ENCODE measurements at regions not wholly inside any gene's neighbourhood (a gene's known extent, or its start where the extent isn't known, plus 50 kb on each side); places are given as distances from the start of the nearest gene placed in this dataset.

GRCh38 chr12:127063339-127064072 lies 1203.5 kb upstream of the TMEM132C start:
- H3K27me3 Mint-ChIP-seq: peaks cover 11% of the 10 kb centered on the region
- DNase-seq (ENCODE audit: low spot score, unreplicated experiment): no peak
- H3K9me3 Mint-ChIP-seq (ENCODE audit: low read depth): no peaks in the 10 kb centered on the region
- no peak for TF ChIP-seq CTCF (IDR thresholded peaks at IDR 0.05; ENCODE audit: unreplicated experiment)
- H3K4me3 Mint-ChIP-seq (ENCODE audit: low read depth): no peak overlapping the region
- peaks cover 5% of the 10 kb centered on the region for H3K4me1 Mint-ChIP-seq (ENCODE audit: low read depth)
- no peak overlapping the region for H3K27ac Mint-ChIP-seq
- H3K36me3 Mint-ChIP-seq (ENCODE audit: insufficient read depth): no peaks in the 10 kb centered on the region

GRCh38 chr12:127064207-127064606 lies 1202.8 kb upstream of the TMEM132C start:
- Mint-ChIP-seq H3K4me1 (ENCODE audit: low read depth) (peaks cover 5% of the 10 kb centered on the region), H3K4me3 (ENCODE audit: low read depth) (no peak overlapping the region), H3K27ac (no peak overlapping the region), H3K36me3 (ENCODE audit: insufficient read depth) (no peaks in the 10 kb centered on the region), H3K9me3 (ENCODE audit: low read depth) (no peaks in the 10 kb centered on the region), H3K27me3 (peaks cover 11% of the 10 kb centered on the region)
- no peak for DNase-seq (ENCODE audit: low spot score, unreplicated experiment)
- TF ChIP-seq CTCF (IDR thresholded peaks at IDR 0.05; ENCODE audit: unreplicated experiment): no peak

GRCh38 chr12:127065595-127065994 lies 1201.4 kb upstream of the TMEM132C start:
- Mint-ChIP-seq H3K27ac (no peak overlapping the region), H3K27me3 (peaks cover 6% of the 10 kb centered on the region), H3K36me3 (ENCODE audit: insufficient read depth) (no peaks in the 10 kb centered on the region), H3K4me3 (ENCODE audit: low read depth) (no peak overlapping the region), H3K4me1 (ENCODE audit: low read depth) (peaks cover 5% of the 10 kb centered on the region), H3K9me3 (ENCODE audit: low read depth) (no peaks in the 10 kb centered on the region)
- TF ChIP-seq CTCF (IDR thresholded peaks at IDR 0.05; ENCODE audit: unreplicated experiment): no peak
- DNase-seq (ENCODE audit: low spot score, unreplicated experiment): no peak

GRCh38 chr12:127070515-127071157 lies 1196.3 kb upstream of the TMEM132C start:
- H3K4me3 Mint-ChIP-seq (ENCODE audit: low read depth): no peak overlapping the region
- no peak for TF ChIP-seq CTCF (IDR thresholded peaks at IDR 0.05; ENCODE audit: unreplicated experiment)
- H3K36me3 Mint-ChIP-seq (ENCODE audit: insufficient read depth): no peaks in the 10 kb centered on the region
- DNase-seq (ENCODE audit: low spot score, unreplicated experiment): no peak
- H3K27me3 Mint-ChIP-seq: no peaks in the 10 kb centered on the region
- H3K4me1 Mint-ChIP-seq (ENCODE audit: low read depth): no peaks in the 10 kb centered on the region
- no peak overlapping the region for H3K27ac Mint-ChIP-seq
- H3K9me3 Mint-ChIP-seq (ENCODE audit: low read depth): no peaks in the 10 kb centered on the region

- no peak for DNase-seq (ENCODE audit: low spot score, unreplicated experiment)
- no peaks in the 10 kb centered on the region for H3K4me1 Mint-ChIP-seq (ENCODE audit: low read depth)
- no peaks in the 10 kb centered on the region for H3K36me3 Mint-ChIP-seq (ENCODE audit: insufficient read depth)
- no peaks in the 10 kb centered on the region for H3K27me3 Mint-ChIP-seq
- no peaks in the 10 kb centered on the region for H3K9me3 Mint-ChIP-seq (ENCODE audit: low read depth)
- TF ChIP-seq CTCF (IDR thresholded peaks at IDR 0.05; ENCODE audit: unreplicated experiment): no peak
- no peak overlapping the region for H3K27ac Mint-ChIP-seq
- H3K4me3 Mint-ChIP-seq (ENCODE audit: low read depth): no peak overlapping the region
Measured at GRCh38 chr12:127074161-127074560, 1192.8 kb upstream of the TMEM132C start.

Data from progenitor cell of endocrine pancreas (in vitro differentiated cells).